ENCODE measurements at regions not wholly inside any gene's neighbourhood (a gene's known extent, or its start where the extent isn't known, plus 50 kb on each side); places are given as distances from the start of the nearest gene placed in this dataset.

DNA sequence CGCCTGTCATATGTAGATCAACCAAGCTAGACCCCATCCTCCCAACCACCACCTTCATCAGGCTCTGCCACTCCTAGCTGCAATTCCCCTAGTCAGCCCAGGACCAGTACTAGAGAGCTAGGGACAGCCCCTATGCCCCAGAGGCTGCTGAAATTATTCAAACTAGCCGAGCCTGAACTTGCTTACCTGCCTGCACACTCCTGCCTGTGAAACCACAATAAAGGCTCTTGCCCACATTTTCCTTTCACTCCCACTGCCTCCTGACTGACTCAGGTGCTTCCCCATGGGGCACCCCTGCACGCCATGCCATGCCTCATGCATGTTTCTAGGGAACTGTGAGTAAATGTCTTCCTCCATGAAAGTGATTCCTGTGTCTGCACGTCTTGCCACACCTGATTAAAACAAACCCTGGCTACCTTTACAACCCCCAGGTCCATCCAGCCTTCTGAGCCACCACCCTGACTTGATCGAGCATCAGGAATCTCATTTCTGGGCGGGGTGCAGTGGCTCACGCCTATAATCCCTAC, 66.5 kb upstream of the IER3 start (continued):
- TF ChIP-seq, protein P1, sequence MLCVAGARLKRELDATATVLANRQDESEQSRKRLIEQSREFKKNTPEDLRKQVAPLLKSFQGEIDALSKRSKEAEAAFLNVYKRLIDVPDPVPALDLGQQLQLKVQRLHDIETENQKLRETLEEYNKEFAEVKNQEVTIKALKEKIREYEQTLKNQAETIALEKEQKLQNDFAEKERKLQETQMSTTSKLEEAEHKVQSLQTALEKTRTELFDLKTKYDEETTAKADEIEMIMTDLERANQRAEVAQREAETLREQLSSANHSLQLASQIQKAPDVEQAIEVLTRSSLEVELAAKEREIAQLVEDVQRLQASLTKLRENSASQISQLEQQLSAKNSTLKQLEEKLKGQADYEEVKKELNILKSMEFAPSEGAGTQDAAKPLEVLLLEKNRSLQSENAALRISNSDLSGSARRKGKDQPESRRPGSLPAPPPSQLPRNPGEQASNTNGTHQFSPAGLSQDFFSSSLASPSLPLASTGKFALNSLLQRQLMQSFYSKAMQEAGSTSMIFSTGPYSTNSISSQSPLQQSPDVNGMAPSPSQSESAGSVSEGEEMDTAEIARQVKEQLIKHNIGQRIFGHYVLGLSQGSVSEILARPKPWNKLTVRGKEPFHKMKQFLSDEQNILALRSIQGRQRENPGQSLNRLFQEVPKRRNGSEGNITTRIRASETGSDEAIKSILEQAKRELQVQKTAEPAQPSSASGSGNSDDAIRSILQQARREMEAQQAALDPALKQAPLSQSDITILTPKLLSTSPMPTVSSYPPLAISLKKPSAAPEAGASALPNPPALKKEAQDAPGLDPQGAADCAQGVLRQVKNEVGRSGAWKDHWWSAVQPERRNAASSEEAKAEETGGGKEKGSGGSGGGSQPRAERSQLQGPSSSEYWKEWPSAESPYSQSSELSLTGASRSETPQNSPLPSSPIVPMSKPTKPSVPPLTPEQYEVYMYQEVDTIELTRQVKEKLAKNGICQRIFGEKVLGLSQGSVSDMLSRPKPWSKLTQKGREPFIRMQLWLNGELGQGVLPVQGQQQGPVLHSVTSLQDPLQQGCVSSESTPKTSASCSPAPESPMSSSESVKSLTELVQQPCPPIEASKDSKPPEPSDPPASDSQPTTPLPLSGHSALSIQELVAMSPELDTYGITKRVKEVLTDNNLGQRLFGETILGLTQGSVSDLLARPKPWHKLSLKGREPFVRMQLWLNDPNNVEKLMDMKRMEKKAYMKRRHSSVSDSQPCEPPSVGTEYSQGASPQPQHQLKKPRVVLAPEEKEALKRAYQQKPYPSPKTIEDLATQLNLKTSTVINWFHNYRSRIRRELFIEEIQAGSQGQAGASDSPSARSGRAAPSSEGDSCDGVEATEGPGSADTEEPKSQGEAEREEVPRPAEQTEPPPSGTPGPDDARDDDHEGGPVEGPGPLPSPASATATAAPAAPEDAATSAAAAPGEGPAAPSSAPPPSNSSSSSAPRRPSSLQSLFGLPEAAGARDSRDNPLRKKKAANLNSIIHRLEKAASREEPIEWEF (IDR thresholded peaks at IDR 0.05; ENCODE audit: insufficient replicate concordance, low read depth, low read length), result no peak
- peak; percentile 96 for TF ChIP-seq RELA (IDR thresholded peaks at IDR 0.05; ENCODE audit: borderline replicate concordance, partially characterized antibody)
- peak in 1 of 2 experiments; percentile 64; a peak in 1 of 4 replicates for TF ChIP-seq ETV6 (conservative IDR thresholded peaks at IDR 0.05 in 1 of 2, IDR thresholded peaks at IDR 0.05 in 1 of 2; ENCODE audit: borderline replicate concordance in 1 of 2, low read depth in 1 of 2)
- no peak for TF ChIP-seq WRNIP1 (IDR thresholded peaks at IDR 0.05; ENCODE audit: borderline replicate concordance, low read depth, low read length)
- TF ChIP-seq, protein P2, sequence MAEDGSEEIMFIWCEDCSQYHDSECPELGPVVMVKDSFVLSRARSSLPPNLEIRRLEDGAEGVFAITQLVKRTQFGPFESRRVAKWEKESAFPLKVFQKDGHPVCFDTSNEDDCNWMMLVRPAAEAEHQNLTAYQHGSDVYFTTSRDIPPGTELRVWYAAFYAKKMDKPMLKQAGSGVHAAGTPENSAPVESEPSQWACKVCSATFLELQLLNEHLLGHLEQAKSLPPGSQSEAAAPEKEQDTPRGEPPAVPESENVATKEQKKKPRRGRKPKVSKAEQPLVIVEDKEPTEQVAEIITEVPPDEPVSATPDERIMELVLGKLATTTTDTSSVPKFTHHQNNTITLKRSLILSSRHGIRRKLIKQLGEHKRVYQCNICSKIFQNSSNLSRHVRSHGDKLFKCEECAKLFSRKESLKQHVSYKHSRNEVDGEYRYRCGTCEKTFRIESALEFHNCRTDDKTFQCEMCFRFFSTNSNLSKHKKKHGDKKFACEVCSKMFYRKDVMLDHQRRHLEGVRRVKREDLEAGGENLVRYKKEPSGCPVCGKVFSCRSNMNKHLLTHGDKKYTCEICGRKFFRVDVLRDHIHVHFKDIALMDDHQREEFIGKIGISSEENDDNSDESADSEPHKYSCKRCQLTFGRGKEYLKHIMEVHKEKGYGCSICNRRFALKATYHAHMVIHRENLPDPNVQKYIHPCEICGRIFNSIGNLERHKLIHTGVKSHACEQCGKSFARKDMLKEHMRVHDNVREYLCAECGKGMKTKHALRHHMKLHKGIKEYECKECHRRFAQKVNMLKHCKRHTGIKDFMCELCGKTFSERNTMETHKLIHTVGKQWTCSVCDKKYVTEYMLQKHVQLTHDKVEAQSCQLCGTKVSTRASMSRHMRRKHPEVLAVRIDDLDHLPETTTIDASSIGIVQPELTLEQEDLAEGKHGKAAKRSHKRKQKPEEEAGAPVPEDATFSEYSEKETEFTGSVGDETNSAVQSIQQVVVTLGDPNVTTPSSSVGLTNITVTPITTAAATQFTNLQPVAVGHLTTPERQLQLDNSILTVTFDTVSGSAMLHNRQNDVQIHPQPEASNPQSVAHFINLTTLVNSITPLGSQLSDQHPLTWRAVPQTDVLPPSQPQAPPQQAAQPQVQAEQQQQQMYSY (CRISPR knock-in tag; IDR thresholded peaks at IDR 0.05), result no peak
- TF ChIP-seq NFIC (IDR thresholded peaks at IDR 0.05; ENCODE audit: low read depth, low read length), result peak; percentile 96
- TF ChIP-seq BCL3 (IDR thresholded peaks at IDR 0.05; ENCODE audit: borderline replicate concordance, insufficient read depth, low read depth, low read length, poor library complexity, severe bottlenecking), result peak; percentile 99
- TF ChIP-seq MYC (IDR thresholded peaks at IDR 0.05; ENCODE audit: insufficient read depth, insufficient read length, insufficient replicate concordance, low read length, severe bottlenecking), result no peak
- TF ChIP-seq KAT2A (conservative IDR thresholded peaks at IDR 0.05; ENCODE audit: control insufficient read depth, low read depth, low read length), result no peak
- TF ChIP-seq NFYB (IDR thresholded peaks at IDR 0.05; ENCODE audit: insufficient read depth, low read depth, low read length), result no peak
- TF ChIP-seq SKIL (IDR thresholded peaks at IDR 0.05; ENCODE audit: low read depth, poor library complexity, severe bottlenecking), result peak; percentile 98
- TF ChIP-seq CBX5 (IDR thresholded peaks at IDR 0.05; ENCODE audit: low read depth), result 0 out of 2 replicates have a peak, but pooled peaks have one; percentile 58
- TF ChIP-seq CREB1 (IDR thresholded peaks at IDR 0.05; ENCODE audit: low read depth), result 0 out of 2 replicates have a peak, but pooled peaks have one; percentile 17
- TF ChIP-seq MTA2 (IDR thresholded peaks at IDR 0.05; ENCODE audit: low read depth), result peak; percentile 98
- peak; percentile 83; the same call in 1 of the 2 replicates for TF ChIP-seq BMI1 (IDR thresholded peaks at IDR 0.05; ENCODE audit: borderline replicate concordance)
- no peak for TF ChIP-seq KLF5 (IDR thresholded peaks at IDR 0.05; ENCODE audit: partially characterized antibody)

Measured in GM12878 (cell line).